Pancreas (tissue), 10 donors: ENCODE measurements at regions not wholly inside any gene's neighbourhood (a gene's known extent, or its start where the extent isn't known, plus 50 kb on each side); places are given as distances from the start of the nearest gene placed in this dataset.
"Not testable (repeated sequence)": the region's sequence is repeated elsewhere in the genome, so short reads cannot be mapped to it uniquely, and the experiment has no call there.

Experiments used
- ATAC-seq, 4 donors: fragments of 200-7000 bp; cut with Tn5 transposase; one replicate each; pipeline versions ENCODE4 v1.8.0 to v1.9.1; 2020; ENCODE audit warnings: mild to moderate bottlenecking in 4 of 4, moderate library complexity in 4 of 4
- DNase-seq, 6 donors: peaks; one replicate each; pipeline ENCODE4 v3.0.0-alpha.2; 2020
- FAIRE-seq: peaks from 2 replicates; lab custom pipeline; 2012; peaks lifted over from hg19 to GRCh38; lab: Jason Lieb, UNC
- H3K27ac ChIP-seq, 4 donors: fragments of 200-600 bp; sonication (generic); 1 replicate in 3 of 4; 2 replicates in 1 of 4; pipeline versions ENCODE4 v1.5.0 to v1.8.0; 2020
- H3K27me3 ChIP-seq, 4 donors: fragments of 200-600 bp; one replicate each; pipeline ENCODE4 v1.8.0; 2021
- H3K36me3 ChIP-seq, 3 donors: fragments of 200-600 bp; sonication (generic) in 1 of 3; one replicate each; pipeline versions ENCODE4 v1.5.0 to v1.8.0; 2020 to 2021
- H3K4me1 ChIP-seq, 3 donors: fragments of 200-600 bp; one replicate each; pipeline ENCODE4 v1.8.0; 2021
- H3K4me3 ChIP-seq, 4 donors: fragments of 200-600 bp; sonication (generic) in 2 of 4; one replicate each; pipeline versions ENCODE4 v1.5.0 to v1.8.0; 2020 to 2021
- H3K9me3 ChIP-seq, 4 donors: fragments of 200-600 bp; one replicate each; pipeline ENCODE4 v1.8.0; 2021
- WGBS, 2 donors: extraction: QIAGEN DNeasy Blood & Tissue Kit; methylation state at CpG; one replicate each; pipeline ENCODE4 v1.1.7; 2013; 5-methylcytosine and 5-hydroxymethylcytosine counted together
- intact Hi-C, 3 donors: fragments of 100-400 bp; cut with DNase I; formaldehyde crosslinking; loops; one replicate each; pipeline versions ENCODE4 v1.11.1 to v1.14.2; 2022
- TF ChIP-seq, protein P1 (sequence below), 4 donors: fragments of 200-600 bp; sonication (generic) in 3 of 4; IDR thresholded peaks; one replicate each; pipeline versions ENCODE4 v1.5.0 to v1.8.0; 2021; ENCODE audit warnings: antibody characterized with exemption in 4 of 4
- donor health status: healthy with polysubstance abuse.
- donor health status: DM: no; HTN: no; CAD: no; lungs with moderate emphysema.
- donor health status: DM: no; HTN: no; CAD: no.
- donor health status: control.
- donor health status: control.
- donor health status: Bipolar disorder and iron deficiency.
- donor health status: DM: yes; HTN: yes; CAD: no.
- donor health status: DM: no; HTN: no; CAD: no.
- donor health status: DM: no; HTN: no; CAD: no.
- donor health status: DM: yes; HTN: yes; CAD: no.

DNA sequence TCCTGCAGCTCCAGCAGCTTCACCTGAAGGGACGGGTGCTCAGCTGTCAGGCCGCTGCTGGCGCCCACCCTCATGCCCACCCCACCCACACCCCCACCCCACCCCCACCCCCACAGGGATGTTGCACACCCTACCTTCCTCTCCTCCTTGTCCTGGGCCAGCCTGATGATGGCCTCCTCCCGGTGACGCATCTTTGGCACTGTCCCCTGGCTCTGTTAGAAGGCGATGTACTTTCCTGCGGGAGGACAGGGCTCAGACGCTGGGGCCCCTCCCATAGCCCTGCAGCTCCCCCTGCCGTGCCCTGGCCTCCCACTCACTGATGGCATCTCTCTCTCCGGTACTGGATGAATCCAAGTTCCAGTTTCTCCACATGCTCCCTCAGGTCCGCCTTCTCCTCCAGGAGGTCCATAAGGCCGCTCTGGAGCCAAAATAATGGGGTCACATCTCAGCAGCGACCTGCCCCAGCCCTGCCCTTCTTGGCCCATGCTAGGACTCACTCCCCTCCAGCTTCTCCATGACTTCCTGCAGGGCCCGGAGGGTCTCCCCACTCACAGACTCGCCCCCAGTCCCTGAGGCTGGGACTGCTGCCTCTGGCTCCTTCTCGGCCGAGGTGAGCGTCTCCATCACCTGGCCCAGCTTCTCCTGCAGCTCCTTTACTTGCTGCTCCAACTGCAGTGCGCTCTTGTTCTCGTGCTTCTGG, 55.2 kb downstream of the GOLGA8B start:
- H3K4me1 ChIP-seq, H3K27me3 ChIP-seq, H3K9me3 ChIP-seq, H3K27ac ChIP-seq, H3K4me3 ChIP-seq, DNase-seq, intact Hi-C loops, H3K36me3 ChIP-seq, FAIRE-seq, ATAC-seq: not testable (repeated sequence)
- WGBS, 2 donors, result no CpG with 5 or more reads among the region's 20 CpGs

DNA sequence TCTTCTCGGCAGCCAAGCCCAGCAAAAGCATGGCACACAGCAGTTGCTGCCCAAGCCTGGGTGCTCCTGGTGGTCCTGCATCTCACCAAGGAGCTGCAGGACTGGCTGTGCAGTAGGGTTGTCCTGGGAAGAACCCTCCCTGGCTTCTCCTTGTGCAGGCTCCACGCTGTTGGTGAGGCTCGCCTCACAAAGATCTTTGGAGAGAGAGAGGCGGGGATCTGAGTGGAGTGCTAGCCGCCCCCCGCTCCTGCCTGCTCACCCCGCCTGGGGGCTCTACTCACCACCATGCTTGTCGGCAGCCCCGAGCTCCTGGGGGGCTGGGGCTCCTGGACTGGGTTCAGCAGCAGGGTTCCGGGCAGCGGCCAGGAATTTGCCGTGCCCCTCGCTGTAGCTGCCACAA, 55.8 kb downstream of the GOLGA8B start:
- 81% methylated on average over 6 of the region's 13 CpGs; no CpG with 5 or more reads in 1 of the 2 donors for WGBS, 2 donors
- FAIRE-seq, H3K4me1 ChIP-seq, H3K36me3 ChIP-seq, intact Hi-C loops, H3K9me3 ChIP-seq, DNase-seq, H3K27ac ChIP-seq, H3K27me3 ChIP-seq, ATAC-seq, H3K4me3 ChIP-seq: not testable (repeated sequence)

DNA sequence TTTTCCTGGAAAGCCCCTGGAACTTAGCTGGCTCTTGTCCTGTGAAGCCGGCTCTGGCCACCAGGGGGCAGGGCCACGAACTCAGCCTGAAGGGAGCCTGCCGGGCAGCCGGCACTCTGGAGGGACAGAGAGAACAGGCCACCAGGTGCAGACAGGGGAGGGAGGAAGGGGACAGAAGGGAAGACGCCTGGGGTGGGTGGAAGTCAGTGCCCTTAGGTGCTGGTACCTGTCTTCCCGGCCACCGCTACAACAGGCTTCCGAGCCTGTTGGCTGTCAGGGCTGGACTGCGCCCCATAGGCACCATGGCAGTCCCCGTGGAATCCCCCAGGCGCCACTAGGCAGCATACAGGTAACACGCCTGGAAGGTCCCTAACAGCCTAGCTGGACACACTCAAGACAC, 59.6 kb downstream of the GOLGA8B start:
- H3K4me3 ChIP-seq, H3K9me3 ChIP-seq, H3K27me3 ChIP-seq, H3K27ac ChIP-seq, intact Hi-C loops, H3K4me1 ChIP-seq, FAIRE-seq, H3K36me3 ChIP-seq: not testable (repeated sequence)
- ATAC-seq (peak; percentile 50 to 78 (median 66)), DNase-seq (peak in 2 of 6 donors; percentile 36 to 51)
- WGBS, 2 donors, result 15 to 43% methylated on average over 2 to 9 of the region's 12 CpGs

DNA sequence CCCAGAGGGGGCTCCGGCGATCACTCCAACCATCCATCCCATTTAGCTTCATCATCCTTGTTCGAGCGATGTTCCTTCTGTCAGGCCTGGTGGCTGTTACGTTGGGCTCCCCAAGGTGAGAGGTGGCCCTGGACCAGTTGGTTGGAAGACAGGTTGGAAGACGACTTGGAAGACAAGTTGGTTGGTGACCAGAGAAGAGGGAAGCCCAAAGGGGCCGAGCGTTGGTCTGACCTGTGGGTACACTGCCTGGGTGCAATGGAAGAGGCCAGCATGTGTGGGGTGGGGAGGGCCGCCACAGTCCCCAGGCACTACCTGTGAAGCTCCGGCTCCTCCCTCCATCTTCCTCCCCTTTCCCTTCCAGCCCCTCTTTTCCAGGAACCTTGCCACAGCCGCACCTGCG, 60.9 kb downstream of the GOLGA8B start:
- FAIRE-seq, H3K36me3 ChIP-seq, H3K27me3 ChIP-seq, intact Hi-C loops, H3K27ac ChIP-seq, H3K4me1 ChIP-seq, H3K4me3 ChIP-seq, H3K9me3 ChIP-seq, DNase-seq: not testable (repeated sequence)
- 60 to 71% methylated on average over 6 to 10 of the region's 12 CpGs for WGBS, 2 donors
- peak in 1 of 4 donors; percentile 24 for ATAC-seq

DNA sequence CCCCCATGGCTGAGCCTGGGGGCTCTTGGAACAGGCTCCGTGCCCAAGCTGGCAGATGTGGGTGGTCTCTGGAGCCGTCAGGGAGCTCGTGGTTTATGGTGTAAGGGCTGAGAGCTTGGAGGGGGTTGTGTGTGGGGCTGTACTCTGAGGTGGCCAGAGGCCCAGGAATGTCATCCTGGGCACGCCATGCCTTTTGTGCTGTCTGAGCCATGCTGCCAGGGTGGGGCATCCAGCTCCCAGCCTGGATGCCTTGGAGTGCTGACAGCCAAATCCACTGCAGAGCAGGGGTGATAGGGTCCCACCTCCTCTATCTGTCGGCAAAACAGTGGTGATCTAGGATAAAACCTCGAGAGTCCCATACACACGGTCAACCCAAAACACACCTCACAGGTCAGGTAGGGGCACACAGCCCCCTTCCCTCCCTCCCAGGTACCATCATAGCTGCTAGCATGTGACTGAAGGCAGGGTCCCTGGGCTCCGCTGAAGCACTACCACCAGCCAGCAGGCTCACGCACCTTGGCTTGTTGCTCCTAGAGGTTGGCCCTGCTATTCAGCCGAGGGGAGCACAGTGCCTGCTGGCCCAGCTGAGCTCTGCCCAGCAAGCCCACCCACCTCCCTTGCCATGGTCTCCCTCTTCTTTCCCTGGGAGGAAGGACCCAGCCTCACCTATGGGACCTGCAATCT, 61.5 kb downstream of the GOLGA8B start:
- WGBS, 2 donors, result 55 to 64% methylated on average over 9 to 10 of the region's 10 CpGs
- intact Hi-C loops, H3K27ac ChIP-seq, ATAC-seq, DNase-seq, H3K9me3 ChIP-seq, H3K4me1 ChIP-seq, H3K27me3 ChIP-seq, H3K36me3 ChIP-seq, FAIRE-seq, H3K4me3 ChIP-seq: not testable (repeated sequence)

DNA sequence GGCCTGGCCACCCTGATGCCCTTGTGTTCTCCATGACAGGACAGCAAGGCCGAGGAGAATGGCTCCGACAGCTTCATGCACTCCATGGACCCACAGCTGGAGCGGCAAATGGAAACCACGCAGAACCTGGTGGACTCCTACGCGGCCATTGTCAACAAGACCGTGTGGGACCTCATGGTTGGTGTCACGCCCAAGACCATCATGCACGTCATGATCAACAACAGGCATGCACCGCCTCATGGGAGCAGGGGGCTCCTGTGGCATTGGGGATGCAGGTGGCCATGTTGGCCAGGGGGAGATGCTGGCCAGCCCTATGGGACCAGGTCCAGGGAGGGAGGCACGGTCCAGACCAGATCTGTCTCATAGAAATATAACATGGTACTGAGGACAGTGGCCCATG, 62.9 kb downstream of the GOLGA8B start:
- intact Hi-C loops, result no loop called here
- ATAC-seq (no peak), FAIRE-seq (no peak), DNase-seq (peak in 1 of 6 donors; percentile 44)
- 70 to 75% methylated on average over 11 of the region's 11 CpGs for WGBS, 2 donors
- no peaks in the 10 kb centered on the region for H3K36me3 ChIP-seq
- H3K27ac ChIP-seq, result no peak overlapping the region
- no peaks in the 10 kb centered on the region for H3K27me3 ChIP-seq
- TF ChIP-seq, protein P1, sequence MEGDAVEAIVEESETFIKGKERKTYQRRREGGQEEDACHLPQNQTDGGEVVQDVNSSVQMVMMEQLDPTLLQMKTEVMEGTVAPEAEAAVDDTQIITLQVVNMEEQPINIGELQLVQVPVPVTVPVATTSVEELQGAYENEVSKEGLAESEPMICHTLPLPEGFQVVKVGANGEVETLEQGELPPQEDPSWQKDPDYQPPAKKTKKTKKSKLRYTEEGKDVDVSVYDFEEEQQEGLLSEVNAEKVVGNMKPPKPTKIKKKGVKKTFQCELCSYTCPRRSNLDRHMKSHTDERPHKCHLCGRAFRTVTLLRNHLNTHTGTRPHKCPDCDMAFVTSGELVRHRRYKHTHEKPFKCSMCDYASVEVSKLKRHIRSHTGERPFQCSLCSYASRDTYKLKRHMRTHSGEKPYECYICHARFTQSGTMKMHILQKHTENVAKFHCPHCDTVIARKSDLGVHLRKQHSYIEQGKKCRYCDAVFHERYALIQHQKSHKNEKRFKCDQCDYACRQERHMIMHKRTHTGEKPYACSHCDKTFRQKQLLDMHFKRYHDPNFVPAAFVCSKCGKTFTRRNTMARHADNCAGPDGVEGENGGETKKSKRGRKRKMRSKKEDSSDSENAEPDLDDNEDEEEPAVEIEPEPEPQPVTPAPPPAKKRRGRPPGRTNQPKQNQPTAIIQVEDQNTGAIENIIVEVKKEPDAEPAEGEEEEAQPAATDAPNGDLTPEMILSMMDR (IDR thresholded peaks at IDR 0.05), result no peak
- H3K4me1 ChIP-seq, result no peaks in the 10 kb centered on the region
- H3K4me3 ChIP-seq, result no peak overlapping the region
- H3K9me3 ChIP-seq, result no peaks in the 10 kb centered on the region

DNA sequence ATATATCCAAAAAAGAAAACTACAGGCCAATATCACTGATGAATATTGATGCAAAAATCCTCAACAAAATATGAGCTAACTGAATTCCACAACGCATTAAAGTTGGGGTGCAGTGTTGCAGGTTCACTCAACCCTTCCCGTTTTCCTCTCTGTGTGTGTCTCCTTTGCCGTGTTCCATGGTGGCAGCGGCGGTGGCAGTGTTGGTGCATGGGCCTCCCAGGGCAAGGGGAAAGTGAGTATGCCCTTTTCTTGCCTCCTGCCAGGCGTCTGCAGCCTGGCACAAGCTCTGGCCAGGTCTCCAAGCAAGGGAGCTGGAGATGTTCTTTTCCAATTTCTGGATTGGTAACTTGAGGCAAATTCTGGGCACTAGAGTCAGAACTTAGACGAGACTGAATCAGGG, 63.4 kb downstream of the GOLGA8B start:
- WGBS, 2 donors, result 70 to 81% methylated on average over 7 of the region's 7 CpGs
- H3K4me3 ChIP-seq, H3K27ac ChIP-seq, intact Hi-C loops, ATAC-seq, FAIRE-seq, H3K9me3 ChIP-seq, H3K36me3 ChIP-seq, DNase-seq, H3K4me1 ChIP-seq, H3K27me3 ChIP-seq: not testable (repeated sequence)
